ENCODE measurements at regions not wholly inside any gene's neighbourhood (a gene's known extent, or its start where the extent isn't known, plus 50 kb on each side); places are given as distances from the start of the nearest gene placed in this dataset.

DNA sequence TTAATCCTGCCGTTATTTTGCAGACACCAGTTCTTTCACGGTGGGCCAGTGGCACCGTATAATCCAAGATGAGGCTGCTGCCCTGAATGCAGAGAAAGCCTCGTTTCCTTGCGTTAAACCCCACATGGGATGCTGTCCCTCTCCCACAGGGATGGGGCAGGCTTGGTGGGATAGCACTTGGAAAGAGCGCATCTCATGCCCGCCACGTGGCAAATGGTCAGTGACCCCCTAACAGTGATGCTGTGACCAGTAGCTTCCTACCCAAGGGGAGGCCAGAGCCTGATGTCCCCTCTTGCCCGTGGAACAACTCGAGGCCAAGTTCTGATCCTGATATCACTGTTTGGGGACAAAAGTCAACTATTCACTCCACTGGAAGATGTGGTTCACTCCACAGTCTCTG, 73.3 kb downstream of the RHOB start:
- Histone ChIP-seq H3K56ac (replicated peaks; ENCODE audit: insufficient read length, low read depth, low read length) (no peak overlapping the region), H3K23ac (ENCODE audit: insufficient read length) (no peak overlapping the region), H3K4me2 (ENCODE audit: insufficient read depth in 1 of 2, low read depth in 2 of 2, low read length in 2 of 2) (no peak overlapping the region), H2BK20ac (ENCODE audit: low read length) (no peak overlapping the region), H2AK5ac (ENCODE audit: low read depth, low read length) (no peak overlapping the region), H3K4me1 (replicated peaks in 1 of 4; ENCODE audit: control insufficient read depth in 3 of 4, insufficient read depth in 4 of 4, low read length in 3 of 4) (no peaks in the 10 kb centered on the region; a peak in 2 of 7 replicates), H3K18ac (ENCODE audit: extremely low read depth, low read length) (no peak overlapping the region), H3K36me3 (ENCODE audit: control insufficient read depth in 2 of 4, insufficient read depth in 4 of 4, low read length in 3 of 4) (no peaks in the 10 kb centered on the region), H3K14ac (ENCODE audit: insufficient read length) (no peak overlapping the region), H4K5ac (ENCODE audit: insufficient read length, low read depth, low read length) (no peak overlapping the region), H3K23me2 (ENCODE audit: low read depth, low read length) (0 out of 2 replicates have a peak, but pooled peaks cover 2% of the 10 kb centered on the region), H3K27ac (ENCODE audit: low read depth, low read length) (no peak overlapping the region), H3K9me3 (ENCODE audit: insufficient read depth in 2 of 2, low read depth in 1 of 2, low read length in 1 of 2) (no peaks in the 10 kb centered on the region), H2BK5ac (ENCODE audit: low read depth, low read length) (no peak overlapping the region), H4K91ac (replicated peaks; ENCODE audit: insufficient read length, low read length) (no peak overlapping the region), H4K8ac (ENCODE audit: extremely low read depth, insufficient read depth, low read length) (no peak overlapping the region), H2BK12ac (ENCODE audit: low read depth, low read length) (no peak overlapping the region), H2AFZ (ENCODE audit: low read length) (no peak overlapping the region), H3K27me3 (replicated peaks in 1 of 4; ENCODE audit: control insufficient read depth in 3 of 4, extremely low read depth in 1 of 4, insufficient read depth in 3 of 4, low read length in 3 of 4) (no peaks in the 10 kb centered on the region; a peak in 1 of 7 replicates), H3K4me3 (ENCODE audit: extremely low read depth in 1 of 4, insufficient read depth in 2 of 4, low read depth in 3 of 4, low read length in 4 of 4) (no peak overlapping the region), H2BK120ac (replicated peaks; ENCODE audit: low read depth, low read length) (no peak overlapping the region), H3K79me1 (ENCODE audit: low read depth, low read length) (no peaks in the 10 kb centered on the region), H3K4ac (replicated peaks; ENCODE audit: insufficient read length, low read depth, low read length) (no peak overlapping the region), H2BK15ac (ENCODE audit: low read length) (no peak overlapping the region), H3K9ac (replicated peaks in 1 of 4; ENCODE audit: extremely low read depth in 1 of 4, low read depth in 3 of 4, low read length in 3 of 4) (no peak overlapping the region), H3K79me2 (ENCODE audit: control insufficient read depth in 1 of 2, insufficient read depth in 2 of 2, low read length in 2 of 2) (no peaks in the 10 kb centered on the region), H4K20me1 (replicated peaks in 1 of 2; ENCODE audit: control insufficient read depth in 1 of 2, insufficient read depth in 2 of 2, low read length in 2 of 2) (no peaks in the 10 kb centered on the region)
- DNase-seq (ENCODE audit: low read depth in 1 of 2, low spot score in 2 of 2) (no peak), FAIRE-seq (no peak)
- POLR2A ChIA-PET (ENCODE audit: partially characterized antibody) = no interaction called here
- WGBS, 2 experiments (ENCODE audit: extremely low coverage in 1 of 2, insufficient coverage in 1 of 2, insufficient read length in 1 of 2, insufficient replicate concordance in 2 of 2, low coverage in 1 of 2, low lambda C conversion rate in 2 of 2, missing lambda C conversion rate in 1 of 2) = 94% methylated on average over 10 of the region's 10 CpGs; no CpG with 5 or more reads in 1 of the 2 experiments
- CTCF ChIA-PET (ENCODE audit: partially characterized antibody) = interaction anchor here (0.6 to 0.8 kb wide), 2 partner anchors 10 to 114 kb away, joined by 4 read pairs; no protein-coding TSS in a partner anchor
- TF ChIP-seq NANOG (IDR thresholded peaks at IDR 0.05; ENCODE audit: insufficient read depth, low read depth, low read length, poor library complexity, severe bottlenecking) = no peak
- no peak for TF ChIP-seq SIN3A (conservative IDR thresholded peaks at IDR 0.05 in 1 of 2, IDR thresholded peaks at IDR 0.05 in 1 of 2; ENCODE audit: low read depth in 1 of 2, low read length in 2 of 2)
- TF ChIP-seq, protein P1, sequence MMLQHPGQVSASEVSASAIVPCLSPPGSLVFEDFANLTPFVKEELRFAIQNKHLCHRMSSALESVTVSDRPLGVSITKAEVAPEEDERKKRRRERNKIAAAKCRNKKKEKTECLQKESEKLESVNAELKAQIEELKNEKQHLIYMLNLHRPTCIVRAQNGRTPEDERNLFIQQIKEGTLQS (IDR thresholded peaks at IDR 0.05; ENCODE audit: insufficient read depth, low read depth, low read length) = no peak
- TF ChIP-seq POLR2AphosphoS5 (IDR thresholded peaks at IDR 0.05; ENCODE audit: low read depth, low read length) = no peak
- no peak for TF ChIP-seq CBX8 (IDR thresholded peaks at IDR 0.05; ENCODE audit: borderline replicate concordance, low read depth, low read length)
- no peak for TF ChIP-seq RAD21 (IDR thresholded peaks at IDR 0.05 in 1 of 2, conservative IDR thresholded peaks at IDR 0.05 in 1 of 2; ENCODE audit: low read depth in 2 of 2, low read length in 2 of 2)
- TF ChIP-seq MAFK (IDR thresholded peaks at IDR 0.05; ENCODE audit: low read depth, low read length) = no peak
- TF ChIP-seq SAP30 (IDR thresholded peaks at IDR 0.05; ENCODE audit: insufficient read depth, insufficient replicate concordance, low read length) = no peak
- TF ChIP-seq POU5F1 (IDR thresholded peaks at IDR 0.05; ENCODE audit: low read depth, low read length) = no peak
- no peak for TF ChIP-seq CTBP2 (IDR thresholded peaks at IDR 0.05; ENCODE audit: borderline replicate concordance, insufficient read depth, insufficient read length, low read length)
- no peak for TF ChIP-seq CREB1 (IDR thresholded peaks at IDR 0.05)
- TF ChIP-seq, protein P2, sequence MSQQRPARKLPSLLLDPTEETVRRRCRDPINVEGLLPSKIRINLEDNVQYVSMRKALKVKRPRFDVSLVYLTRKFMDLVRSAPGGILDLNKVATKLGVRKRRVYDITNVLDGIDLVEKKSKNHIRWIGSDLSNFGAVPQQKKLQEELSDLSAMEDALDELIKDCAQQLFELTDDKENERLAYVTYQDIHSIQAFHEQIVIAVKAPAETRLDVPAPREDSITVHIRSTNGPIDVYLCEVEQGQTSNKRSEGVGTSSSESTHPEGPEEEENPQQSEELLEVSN (IDR thresholded peaks at IDR 0.05) = no peak
- TF ChIP-seq TAF1 (IDR thresholded peaks at IDR 0.05; ENCODE audit: low read depth, low read length) = no peak
